ENCODE measurements at regions not wholly inside any gene's neighbourhood (a gene's known extent, or its start where the extent isn't known, plus 50 kb on each side); places are given as distances from the start of the nearest gene placed in this dataset.
A peak's percentile ranks its signal among the peaks of the same experiment; 100 is the strongest.

GRCh38 chr20:21653628-21654027 lies 51.8 kb upstream of the PAX1 start:
- DNase-seq: no peak

GRCh38 chr20:21643417-21643816 lies 62.0 kb upstream of the PAX1 start:
- DNase-seq: no peak

- peak; percentile 8 for DNase-seq
Observed at GRCh38 chr20:21640556-21640955, 64.9 kb upstream of the PAX1 start.

GRCh38 chr20:21633829-21634228 lies 71.6 kb upstream of the PAX1 start:
- DNase-seq: no peak

DNA sequence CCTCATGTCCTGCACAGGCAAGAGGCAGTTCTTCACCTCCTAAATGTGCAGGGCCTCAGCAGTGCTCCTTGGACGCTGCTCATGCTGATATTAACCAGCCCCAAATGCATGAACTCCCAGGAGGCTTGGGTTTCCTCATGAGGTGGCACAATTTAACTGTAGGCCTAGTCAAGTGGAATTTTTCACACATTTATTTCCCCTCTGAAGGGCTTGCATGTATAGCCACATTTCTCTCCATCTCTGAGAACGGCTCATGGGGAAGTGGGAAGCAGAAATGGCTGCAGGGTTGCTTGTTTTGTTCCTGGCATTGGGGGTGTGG lies 72.8 kb upstream of the PAX1 start:
- no peak for DNase-seq

GRCh38 chr20:21632031-21632734 lies 73.3 kb upstream of the PAX1 start:
- peak; percentile 26 for DNase-seq

GRCh38 chr20:21628800-21629199 lies 76.7 kb upstream of the PAX1 start:
- no peak for DNase-seq

DNA sequence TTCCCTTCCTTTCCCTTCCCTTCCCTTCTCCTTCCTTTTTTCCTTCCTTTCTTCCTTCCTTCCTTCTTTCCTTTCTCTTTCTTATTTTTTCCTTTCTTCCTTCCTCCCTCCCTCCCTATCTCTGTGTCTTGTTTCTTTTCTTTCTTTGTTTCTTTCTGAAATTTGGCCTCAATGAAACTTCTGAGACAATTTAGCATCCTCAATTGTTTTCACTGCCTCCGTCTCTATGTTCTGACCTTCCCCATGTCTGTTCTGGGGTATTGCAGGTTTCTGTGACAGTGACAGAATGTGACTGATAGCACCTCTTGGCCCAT lies 81.7 kb upstream of the PAX1 start:
- no peak for DNase-seq

DNA sequence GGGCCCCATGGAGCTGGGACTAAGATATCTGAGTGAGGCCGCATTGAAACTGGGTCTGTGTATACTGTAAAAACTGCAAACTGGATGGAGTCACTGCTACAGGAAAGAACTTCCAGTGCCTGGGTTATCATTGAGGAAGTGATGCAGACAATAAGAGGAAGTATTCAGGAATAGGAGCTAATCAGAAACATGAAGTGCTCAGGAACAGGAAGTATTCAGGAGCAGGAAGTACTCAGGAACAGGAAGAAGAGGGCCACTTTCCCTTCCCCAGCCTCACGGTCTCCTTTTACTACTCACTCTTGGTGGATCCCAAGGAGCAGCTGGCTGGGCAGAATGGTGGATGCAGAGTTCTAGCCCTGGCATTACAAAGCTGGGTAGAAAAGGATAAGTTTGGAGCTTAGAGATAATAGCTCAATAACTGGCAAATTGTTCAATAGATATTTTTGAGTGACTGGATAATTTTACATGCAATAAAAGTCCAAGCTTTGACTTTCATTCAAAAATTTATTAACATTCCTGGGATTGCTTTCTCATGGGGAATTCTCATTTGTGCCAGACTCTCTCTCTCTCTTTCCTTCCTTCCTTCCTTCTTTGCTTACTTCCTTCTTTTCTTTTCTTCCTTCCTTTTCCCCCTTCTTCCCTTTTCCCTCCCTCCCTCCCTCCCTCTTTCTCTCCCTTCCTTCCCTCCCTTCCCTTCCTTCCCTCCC lies 82.2 kb upstream of the PAX1 start:
- no peak for DNase-seq

DNA sequence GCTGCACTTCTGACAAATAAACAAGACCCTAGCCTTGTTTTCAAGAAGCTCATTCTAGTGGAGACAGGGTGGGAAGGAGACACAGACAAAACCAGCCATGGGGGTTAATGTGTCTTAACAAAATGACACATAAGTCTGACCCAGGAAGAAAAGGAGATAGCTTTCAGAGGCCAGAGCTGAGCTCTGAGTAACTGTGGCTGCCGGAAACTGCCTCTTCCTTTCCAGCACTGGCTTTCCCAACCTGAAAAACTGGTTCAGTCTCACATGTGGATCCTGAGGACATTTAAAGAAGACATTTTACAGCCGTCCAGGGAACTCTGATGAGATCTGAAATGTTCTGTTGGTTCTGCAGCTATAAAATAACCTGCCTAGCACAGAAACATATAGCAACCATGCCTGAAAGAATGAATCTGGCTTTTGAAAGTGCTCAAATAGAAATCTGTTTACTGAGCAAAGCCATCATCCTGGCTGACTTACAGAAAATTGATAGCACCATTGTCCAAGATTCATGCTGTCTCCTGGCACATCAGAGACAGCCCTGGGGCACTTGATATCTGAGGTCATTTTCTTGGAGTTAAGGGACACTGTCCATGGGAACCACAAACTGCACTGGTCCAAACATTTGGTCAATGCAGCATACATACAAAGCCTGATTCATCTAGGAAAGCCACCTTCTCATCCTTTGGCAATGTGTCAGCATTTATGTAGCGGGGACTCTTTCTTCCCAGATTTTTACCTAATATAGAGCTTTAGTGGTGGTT lies 83.2 kb upstream of the PAX1 start:
- DNase-seq: no peak

GRCh38 chr20:21618759-21619416 lies 86.6 kb upstream of the PAX1 start:
- no peak for DNase-seq

GRCh38 chr20:21615617-21616080 lies 89.8 kb upstream of the PAX1 start:
- DNase-seq: peak; percentile 67

DNA sequence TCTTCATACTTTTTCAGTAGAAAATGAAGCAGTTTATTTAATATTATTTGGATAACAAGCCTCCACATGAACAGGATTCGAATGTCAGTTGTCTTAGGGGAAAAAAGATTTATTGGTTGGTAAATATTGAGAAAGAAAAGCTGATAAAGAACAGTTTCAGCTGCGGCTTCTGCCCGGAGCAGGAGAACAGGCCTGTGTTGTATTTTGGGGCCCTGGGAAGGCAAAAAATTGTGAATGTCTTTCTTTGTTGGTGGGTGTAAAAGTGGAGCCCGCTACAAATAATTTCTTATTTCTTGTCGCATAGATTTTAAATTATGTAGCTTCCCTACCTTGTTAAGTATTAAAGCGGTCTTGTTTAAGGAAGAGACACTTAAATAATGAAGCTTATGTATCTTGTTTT lies 90.5 kb upstream of the PAX1 start:
- no peak for DNase-seq

DNA sequence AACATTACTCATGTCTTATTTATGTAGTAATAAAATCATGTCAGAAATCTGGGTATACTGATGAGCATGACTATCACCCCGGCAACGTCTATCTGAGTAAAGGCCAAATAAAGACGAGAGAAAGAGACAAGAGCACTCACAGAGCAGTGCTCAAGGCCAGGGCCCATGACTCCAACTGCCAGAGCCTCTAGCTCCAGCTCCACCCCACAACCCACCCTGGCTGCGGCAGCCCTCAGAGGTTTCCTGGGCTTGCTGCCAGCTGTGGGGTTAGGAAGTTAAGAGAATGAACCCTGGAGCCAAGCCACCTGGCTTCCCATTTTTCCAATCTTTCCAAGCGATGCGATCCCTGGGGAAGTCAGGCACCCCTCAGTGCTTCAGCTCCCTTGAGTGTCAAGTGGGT lies 92.0 kb upstream of the PAX1 start:
- DNase-seq: peak; percentile 95

- DNase-seq: no peak
Observed at GRCh38 chr20:21609981-21610380, 95.5 kb upstream of the PAX1 start.

DNA sequence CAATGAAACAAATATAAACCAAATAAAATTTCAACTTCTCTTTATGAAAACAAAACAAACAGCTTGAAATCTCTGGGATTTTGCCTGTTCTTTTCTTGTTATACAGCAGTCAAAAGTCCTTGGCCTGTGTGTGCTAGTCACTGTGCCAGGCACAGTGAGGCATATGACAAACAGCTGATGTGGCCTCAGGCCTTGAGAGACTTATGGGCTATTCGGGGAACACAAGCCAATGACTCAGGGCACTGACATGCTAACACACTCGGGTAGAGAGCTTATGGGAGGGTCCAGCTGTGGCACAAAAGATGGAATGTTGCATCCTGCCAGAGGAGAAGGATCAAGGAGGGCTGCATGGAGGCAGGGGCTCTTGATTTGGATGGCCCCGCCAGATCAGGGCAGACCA lies 95.4 kb upstream of the NKX2-2 start:
- no peak for DNase-seq

DNA sequence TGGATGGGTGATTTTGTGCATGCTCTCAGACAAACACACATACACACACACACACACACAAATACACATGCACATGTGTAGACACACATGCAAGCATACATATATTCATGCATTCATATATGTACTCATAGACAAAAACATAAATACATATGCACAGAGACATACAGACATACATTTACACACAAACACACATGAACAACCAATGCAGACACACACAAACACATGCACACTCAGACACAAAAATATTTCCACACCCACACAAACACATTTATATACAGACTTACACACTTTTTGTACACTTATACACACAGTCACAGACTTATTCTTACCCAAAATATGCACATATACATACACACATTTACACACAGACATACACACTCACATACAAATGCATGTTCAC lies 94.9 kb upstream of the NKX2-2 start:
- DNase-seq: no peak

DNA sequence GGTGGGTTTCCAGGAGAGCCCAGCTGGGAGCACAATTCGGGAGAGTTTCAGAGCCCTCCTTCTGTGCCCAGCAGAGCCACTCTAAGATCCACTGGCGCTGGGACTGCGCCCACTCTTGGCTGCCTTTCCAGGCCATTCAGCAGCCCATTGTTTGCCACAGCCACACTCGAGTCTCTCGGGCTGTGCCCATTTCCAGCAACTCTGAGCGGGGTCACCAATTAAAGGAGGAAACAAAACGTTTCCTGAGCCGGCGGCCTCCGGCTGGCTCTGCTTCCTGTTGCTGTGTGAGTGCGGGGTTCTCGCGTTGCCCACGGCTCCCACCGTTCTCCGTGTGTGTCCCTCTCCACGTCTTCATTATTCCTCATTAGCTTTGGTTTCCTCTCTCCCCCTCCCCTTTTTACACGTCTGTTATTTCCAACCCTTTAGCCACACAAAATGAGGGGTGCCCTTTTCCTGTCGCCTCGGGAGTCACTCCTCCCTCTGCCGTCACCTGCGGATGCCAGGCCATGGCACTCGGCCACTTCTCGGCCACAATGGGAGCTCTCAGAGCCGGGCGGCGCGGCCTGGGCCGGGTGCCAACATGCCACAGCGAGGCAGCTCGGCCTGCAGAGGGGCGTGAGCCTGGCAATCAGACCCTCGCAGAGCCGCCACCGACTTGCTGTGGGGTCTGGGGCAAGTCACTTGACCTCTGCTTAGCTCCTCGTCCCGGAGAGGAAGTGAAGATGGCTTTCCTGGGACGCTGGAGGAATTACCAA lies 94.3 kb upstream of the NKX2-2 start:
- DNase-seq: peak; percentile 93

DNA sequence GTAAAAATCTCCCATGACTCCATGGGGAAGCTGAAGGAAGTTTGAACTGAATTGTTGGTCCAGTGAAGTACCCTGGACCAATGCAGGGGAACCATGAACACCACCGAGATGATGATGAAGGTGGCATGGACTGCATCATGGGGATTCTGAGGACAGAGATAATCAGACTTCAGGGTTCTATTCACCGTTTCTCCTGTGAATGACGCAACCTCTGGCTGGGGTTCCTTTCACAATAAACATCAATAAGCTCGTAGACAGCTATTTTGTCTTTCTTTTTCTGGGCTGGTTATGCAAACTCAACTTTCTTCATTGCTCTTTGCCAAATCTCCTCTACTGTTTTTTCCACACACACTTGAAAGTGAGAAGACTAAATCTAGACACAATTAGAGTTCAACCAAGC lies 87.9 kb upstream of the NKX2-2 start:
- no peak for DNase-seq

GRCh38 chr20:21586682-21587081 lies 72.8 kb upstream of the NKX2-2 start:
- no peak for DNase-seq

DNA sequence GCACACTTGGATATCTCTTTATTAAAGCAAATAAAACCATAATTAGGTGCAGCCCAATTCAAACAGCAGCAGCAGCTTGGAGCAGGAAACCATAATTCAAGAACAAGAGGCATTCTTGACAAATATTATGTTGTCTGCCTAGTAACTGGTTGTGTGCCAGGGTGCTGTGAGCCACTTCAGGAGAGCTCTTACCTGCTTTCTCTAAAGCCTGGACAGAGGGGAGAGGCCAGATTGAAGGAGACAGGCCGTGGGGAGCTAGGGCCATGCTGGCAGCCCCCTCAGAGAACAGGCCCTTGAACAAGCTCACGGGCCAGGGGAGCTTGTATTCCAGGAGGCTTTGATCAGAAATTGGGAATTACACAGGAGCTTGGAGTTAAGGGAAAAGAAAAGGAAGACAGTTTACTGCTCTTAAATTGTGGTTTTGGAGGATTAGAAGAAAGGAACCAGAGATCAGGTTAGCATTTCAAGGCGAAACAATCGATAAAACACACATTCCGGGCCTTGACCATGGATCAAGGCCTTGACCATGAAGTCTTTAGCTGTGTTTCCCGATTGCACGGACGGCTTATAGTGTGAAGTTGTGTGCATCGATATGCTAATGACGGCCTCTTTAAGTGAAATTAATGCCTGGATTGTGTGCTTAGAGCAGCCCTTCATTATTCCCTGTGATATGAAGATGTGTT lies 69.8 kb upstream of the NKX2-2 start:
- DNase-seq: peak; percentile 96

GRCh38 chr20:21577551-21577950 lies 63.7 kb upstream of the NKX2-2 start:
- no peak for DNase-seq

All from NCI-H1092 (cell line).